ENCODE measurements at regions not wholly inside any gene's neighbourhood (a gene's known extent, or its start where the extent isn't known, plus 50 kb on each side); places are given as distances from the start of the nearest gene placed in this dataset.

DNA sequence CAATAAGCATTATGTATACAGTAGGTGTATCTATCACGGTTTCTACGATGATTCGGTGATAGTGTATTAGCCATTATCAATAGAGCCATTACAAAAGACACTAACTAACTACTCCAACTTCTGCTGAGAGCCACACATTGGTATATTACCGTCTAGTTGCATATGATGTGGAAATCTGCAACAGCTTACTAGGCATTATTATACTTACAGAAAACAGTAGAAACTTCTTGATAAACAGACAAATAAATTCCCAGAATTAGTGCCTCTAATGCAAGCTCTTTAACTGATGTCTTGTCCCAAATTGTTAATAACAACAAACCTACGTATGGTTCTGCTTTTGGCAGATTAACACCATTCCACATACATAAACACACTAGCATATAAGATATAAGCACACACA, 1923.0 kb upstream of the PIK3C3 start:
- TF ChIP-seq CTCF (IDR thresholded peaks at IDR 0.05; ENCODE audit: extremely low read depth in 1 of 2, insufficient read depth in 1 of 2, low read depth in 1 of 2, low read length in 2 of 2) (no peak), EZH2 (IDR thresholded peaks at IDR 0.05; ENCODE audit: borderline replicate concordance, low read depth, low read length, severe bottlenecking) (no peak), POLR2A (IDR thresholded peaks at IDR 0.05; ENCODE audit: low read depth, low read length) (no peak)

Measured in endothelial cell of umbilical vein (primary cell).